CD14-positive monocyte (primary cell): ENCODE measurements at regions not wholly inside any gene's neighbourhood (a gene's known extent, or its start where the extent isn't known, plus 50 kb on each side); places are given as distances from the start of the nearest gene placed in this dataset.

Experiments used
- DNase-seq, 3 donors: peaks; one replicate each; pipeline ENCODE4 v3.0.0-alpha.2; 2011 to 2022
- H2AFZ ChIP-seq: 2 replicates; pipeline ENCODE4 v1.6.0; 2012; ENCODE audit warnings: mild to moderate bottlenecking, low read depth, low read length, inconsistent platforms; ENCODE audit not compliant: insufficient read depth, poor library complexity, severe bottlenecking
- H3K27ac ChIP-seq, 2 donors: 1 replicate in 1 of 2; 2 replicates in 1 of 2; pipeline ENCODE4 v1.5.1; 2012 to 2013; ENCODE audit warnings: low read length in 2 of 2, control low read depth in 1 of 2, inconsistent platforms in 1 of 2, low read depth in 1 of 2, mild to moderate bottlenecking in 1 of 2
- H3K27me3 ChIP-seq, 2 donors: one replicate each; pipeline versions ENCODE4 v1.6.0 to v1.6.1; 2011 to 2013; ENCODE audit warnings: low read length in 2 of 2; ENCODE audit not compliant: control insufficient read depth in 2 of 2, insufficient read depth in 2 of 2
- H3K36me3 ChIP-seq, 2 donors: replicated peaks in 1 of 2; 1 replicate in 1 of 2; 2 replicates in 1 of 2; pipeline versions ENCODE4 v1.5.1 to v1.6.1; 2012 to 2013; ENCODE audit warnings: low read length in 2 of 2, control low read depth in 1 of 2, inconsistent platforms in 1 of 2, mild to moderate bottlenecking in 1 of 2; ENCODE audit not compliant: insufficient read depth in 2 of 2, control insufficient read depth in 1 of 2
- H3K4me1 ChIP-seq, 2 donors: 1 replicate in 1 of 2; 2 replicates in 1 of 2; pipeline versions ENCODE4 v1.5.1 to v1.6.1; 2012 to 2013; ENCODE audit warnings: low read length in 2 of 2, control low read depth in 1 of 2, inconsistent platforms in 1 of 2, mild to moderate bottlenecking in 1 of 2, moderate library complexity in 1 of 2; ENCODE audit not compliant: insufficient read depth in 2 of 2, control insufficient read depth in 1 of 2
- H3K4me2 ChIP-seq: replicated peaks from 2 replicates; pipeline ENCODE3; 2012; ENCODE audit warnings: low read length, moderate library complexity, mild to moderate bottlenecking; ENCODE audit not compliant: poor library complexity, severe bottlenecking; ENCODE audit errors: extremely low read depth
- H3K4me3 ChIP-seq, 3 experiments: fragments of 200-600 bp in 1 of 3; sonication (generic) in 1 of 3; replicated peaks in 1 of 3; 1 replicate in 2 of 3; 2 replicates in 1 of 3; pipeline ENCODE4 v1.5.1; 2011 to 2013; ENCODE audit warnings: low read length in 3 of 3, mild to moderate bottlenecking in 3 of 3, control low read depth in 2 of 3, low read depth in 2 of 3, inconsistent platforms in 1 of 3, moderate library complexity in 1 of 3
- H3K79me2 ChIP-seq: 2 replicates; pipeline ENCODE4 v1.6.0; 2012; ENCODE audit warnings: mild to moderate bottlenecking, control low read depth, inconsistent platforms, low read length, moderate library complexity; ENCODE audit not compliant: insufficient read depth
- H3K9ac ChIP-seq: 2 replicates; pipeline ENCODE4 v1.6.0; 2017; ENCODE audit warnings: low read length, mild to moderate bottlenecking; ENCODE audit not compliant: insufficient read depth, poor library complexity, severe bottlenecking
- H3K9me3 ChIP-seq, 2 donors: replicated peaks in 1 of 2; 1 replicate in 1 of 2; 2 replicates in 1 of 2; pipeline versions ENCODE4 v1.5.1 to v1.6.1; 2012 to 2013; ENCODE audit warnings: low read length in 2 of 2, control low read depth in 1 of 2; ENCODE audit not compliant: control insufficient read depth in 1 of 2, insufficient read depth in 1 of 2
- H4K20me1 ChIP-seq: 2 replicates; pipeline ENCODE4 v1.6.0; 2012; ENCODE audit warnings: mild to moderate bottlenecking, low read length, control low read depth, moderate library complexity; ENCODE audit not compliant: insufficient read depth
- H3K27ac Mint-ChIP-seq, 7 donors: one replicate each; pipeline ENCODE4 v1.8.0; 2020; ENCODE audit warnings: mild to moderate bottlenecking in 7 of 7, mixed read lengths in 7 of 7, moderate library complexity in 6 of 7, inconsistent platforms in 2 of 7
- H3K27me3 Mint-ChIP-seq, 3 donors: one replicate each; pipeline ENCODE4 v1.8.0; 2021 to 2022; ENCODE audit warnings: low read depth in 3 of 3, mild to moderate bottlenecking in 3 of 3, mixed read lengths in 3 of 3, moderate library complexity in 3 of 3, inconsistent platforms in 1 of 3
- H3K36me3 Mint-ChIP-seq, 2 donors: one replicate each; pipeline ENCODE4 v1.8.0; 2020; ENCODE audit warnings: mixed read lengths in 2 of 2, inconsistent platforms in 1 of 2, mild to moderate bottlenecking in 1 of 2
- H3K4me1 Mint-ChIP-seq: one replicate; pipeline ENCODE4 v1.8.0; 2020; ENCODE audit warnings: mild to moderate bottlenecking, mixed read lengths
- H3K4me3 Mint-ChIP-seq, 2 donors: one replicate each; pipeline ENCODE4 v1.8.0; 2020; ENCODE audit warnings: mild to moderate bottlenecking in 2 of 2, mixed read lengths in 2 of 2, moderate library complexity in 1 of 2
- H3K9me3 Mint-ChIP-seq, 7 donors: one replicate each; pipeline ENCODE4 v1.8.0; 2020 to 2022; ENCODE audit warnings: mixed read lengths in 7 of 7, mild to moderate bottlenecking in 6 of 7, moderate library complexity in 6 of 7, inconsistent platforms in 2 of 7
- WGBS: methylation state at CpG from one replicate; pipeline ENCODE4 v1.1.5; 2013; ENCODE audit warnings: missing lambda C conversion rate; ENCODE audit not compliant: insufficient coverage; 5-methylcytosine and 5-hydroxymethylcytosine counted together
- intact Hi-C, 2 donors: fragments of 100-400 bp; cut with micrococcal nuclease; formaldehyde crosslinking; loops; one replicate each; pipeline versions ENCODE4 v1.15.0 to v1.15.1; 2023
- TF ChIP-seq, protein P1 (sequence below): fragments of 200-600 bp; IDR thresholded peaks from one replicate; pipeline ENCODE4 v1.8.0; 2022; ENCODE audit warnings: antibody characterized with exemption, mild to moderate bottlenecking

DNA sequence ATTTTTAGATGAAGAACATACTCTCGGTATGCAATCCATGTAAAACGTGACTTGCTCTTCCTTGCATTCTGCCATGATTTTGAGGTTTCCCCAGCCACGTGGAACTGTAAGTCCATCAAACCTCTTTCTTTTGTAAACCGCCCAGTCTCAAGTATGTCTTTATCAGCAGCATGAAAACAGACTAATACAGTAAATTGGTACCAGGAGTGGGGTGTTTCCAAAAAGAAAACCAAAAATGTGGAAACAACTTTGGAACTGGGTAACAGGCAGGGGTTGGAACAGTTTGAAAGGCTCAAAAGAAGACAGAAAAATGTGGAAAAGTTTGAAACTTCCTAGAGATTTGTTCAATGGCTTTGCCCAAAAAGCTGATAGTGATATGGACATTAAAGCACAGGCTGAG, 1957.9 kb downstream of the SUCLG1 start:
- Histone ChIP-seq H3K4me1 (no peaks in the 10 kb centered on the region), H3K27ac (no peak overlapping the region), H3K36me3 (no peaks in the 10 kb centered on the region), H3K9me3 (peaks cover 25 to 26% of the 10 kb centered on the region in 2 donors), H3K4me2 (no peak overlapping the region), H3K27me3 (no peaks in the 10 kb centered on the region), H4K20me1 (no peaks in the 10 kb centered on the region), H3K9ac (no peak overlapping the region), H3K4me3 (no peak overlapping the region), H2AFZ (no peak overlapping the region), H3K79me2 (no peaks in the 10 kb centered on the region)
- H3K4me1 Mint-ChIP-seq = no peaks in the 10 kb centered on the region
- no peak overlapping the region for H3K27ac Mint-ChIP-seq
- DNase-seq = no peak
- TF ChIP-seq, protein P1, sequence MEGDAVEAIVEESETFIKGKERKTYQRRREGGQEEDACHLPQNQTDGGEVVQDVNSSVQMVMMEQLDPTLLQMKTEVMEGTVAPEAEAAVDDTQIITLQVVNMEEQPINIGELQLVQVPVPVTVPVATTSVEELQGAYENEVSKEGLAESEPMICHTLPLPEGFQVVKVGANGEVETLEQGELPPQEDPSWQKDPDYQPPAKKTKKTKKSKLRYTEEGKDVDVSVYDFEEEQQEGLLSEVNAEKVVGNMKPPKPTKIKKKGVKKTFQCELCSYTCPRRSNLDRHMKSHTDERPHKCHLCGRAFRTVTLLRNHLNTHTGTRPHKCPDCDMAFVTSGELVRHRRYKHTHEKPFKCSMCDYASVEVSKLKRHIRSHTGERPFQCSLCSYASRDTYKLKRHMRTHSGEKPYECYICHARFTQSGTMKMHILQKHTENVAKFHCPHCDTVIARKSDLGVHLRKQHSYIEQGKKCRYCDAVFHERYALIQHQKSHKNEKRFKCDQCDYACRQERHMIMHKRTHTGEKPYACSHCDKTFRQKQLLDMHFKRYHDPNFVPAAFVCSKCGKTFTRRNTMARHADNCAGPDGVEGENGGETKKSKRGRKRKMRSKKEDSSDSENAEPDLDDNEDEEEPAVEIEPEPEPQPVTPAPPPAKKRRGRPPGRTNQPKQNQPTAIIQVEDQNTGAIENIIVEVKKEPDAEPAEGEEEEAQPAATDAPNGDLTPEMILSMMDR = no peak
- H3K36me3 Mint-ChIP-seq = no peaks in the 10 kb centered on the region
- intact Hi-C loops = no loop called here
- no peak overlapping the region for H3K4me3 Mint-ChIP-seq
- H3K27me3 Mint-ChIP-seq = no peaks in the 10 kb centered on the region
- WGBS = 87% methylated on average over 3 of the region's 4 CpGs
- H3K9me3 Mint-ChIP-seq = peaks cover 6 to 26% (median 13%) of the 10 kb centered on the region in 7 donors

DNA sequence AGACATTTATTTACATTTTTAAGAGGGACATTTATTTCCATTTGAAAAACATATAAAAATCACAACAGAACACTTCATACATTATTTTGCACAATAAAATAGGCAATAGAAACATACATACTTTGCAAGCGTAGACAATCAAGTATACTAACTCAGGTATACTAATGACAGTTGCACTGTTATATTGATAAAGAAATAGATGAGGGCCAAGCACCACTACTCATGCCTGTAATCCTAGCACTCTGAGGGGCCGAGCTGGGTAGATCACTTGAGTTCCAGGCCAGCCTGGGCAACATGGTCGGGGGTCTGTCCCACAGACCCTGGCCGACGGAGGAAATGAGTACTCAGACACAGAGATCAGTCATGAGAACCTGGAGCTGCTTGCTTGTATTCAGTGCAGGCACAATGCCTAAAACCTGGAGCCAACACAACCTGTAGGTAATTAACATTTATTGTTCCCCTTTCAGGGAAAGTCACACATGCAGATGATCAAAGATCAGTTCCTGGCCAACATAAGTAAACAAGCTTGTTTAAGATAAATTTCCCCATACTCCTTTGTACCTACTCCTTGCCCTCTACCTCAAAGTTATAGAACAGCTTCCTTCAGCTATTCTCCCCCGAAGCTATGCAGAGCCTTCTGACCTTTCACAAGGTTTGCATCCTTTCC, 1960.2 kb downstream of the SUCLG1 start:
- 82% methylated on average over 5 of the region's 6 CpGs for WGBS
- intact Hi-C loops = no loop called here
- H3K9me3 Mint-ChIP-seq = peaks cover 6 to 26% (median 13%) of the 10 kb centered on the region in 7 donors

More for the DNA sequence above, 1960.2 kb downstream of the SUCLG1 start:
- Mint-ChIP-seq H3K27me3 (no peaks in the 10 kb centered on the region), H3K4me3 (no peak overlapping the region), H3K27ac (no peak overlapping the region), H3K4me1 (no peaks in the 10 kb centered on the region), H3K36me3 (no peaks in the 10 kb centered on the region)
- DNase-seq = no peak
- no peak overlapping the region for H3K4me2 ChIP-seq
- no peaks in the 10 kb centered on the region for H3K36me3 ChIP-seq
- no peaks in the 10 kb centered on the region for H3K4me1 ChIP-seq
- H3K4me3 ChIP-seq = no peak overlapping the region
- no peak overlapping the region for H3K9ac ChIP-seq
- H3K79me2 ChIP-seq = no peaks in the 10 kb centered on the region
- H4K20me1 ChIP-seq = no peaks in the 10 kb centered on the region
- TF ChIP-seq, protein P1 = no peak
- no peak overlapping the region for H2AFZ ChIP-seq
- no peak overlapping the region for H3K27ac ChIP-seq
- no peaks in the 10 kb centered on the region for H3K27me3 ChIP-seq
- peaks cover 22 to 25% of the 10 kb centered on the region in 2 donors for H3K9me3 ChIP-seq
